ENCODE measurements at regions not wholly inside any gene's neighbourhood (a gene's known extent, or its start where the extent isn't known, plus 50 kb on each side); places are given as distances from the start of the nearest gene placed in this dataset.

- 55 to 70% (median 62%) methylated on average over 4 of the region's 4 CpGs for WGBS, 5 donors
- TF ChIP-seq POLR2A (IDR thresholded peaks at IDR 0.05) (no peak), CTCF (IDR thresholded peaks at IDR 0.05) (no peak), EP300 (IDR thresholded peaks at IDR 0.05) (no peak), POLR2AphosphoS5 (IDR thresholded peaks at IDR 0.05) (no peak)
- Histone ChIP-seq H3K27ac (no peak overlapping the region), H3K36me3 (no peaks in the 10 kb centered on the region), H3K9me3 (no peaks in the 10 kb centered on the region), H3K27me3 (no peaks in the 10 kb centered on the region), H3K4me3 (no peak overlapping the region), H3K4me1 (peaks cover 0 to 21% (median 10%) of the 10 kb centered on the region in 4 donors)
- peak in 1 of 2 donors; percentile 10 for DNase-seq
- intact Hi-C loops (cut with DNase I; ENCODE audit: low total_unique reads): no loop called here
These were observed 150.4 kb upstream of the POU5F2 start for GRCh38 chr5:93891491-93892480.

DNA sequence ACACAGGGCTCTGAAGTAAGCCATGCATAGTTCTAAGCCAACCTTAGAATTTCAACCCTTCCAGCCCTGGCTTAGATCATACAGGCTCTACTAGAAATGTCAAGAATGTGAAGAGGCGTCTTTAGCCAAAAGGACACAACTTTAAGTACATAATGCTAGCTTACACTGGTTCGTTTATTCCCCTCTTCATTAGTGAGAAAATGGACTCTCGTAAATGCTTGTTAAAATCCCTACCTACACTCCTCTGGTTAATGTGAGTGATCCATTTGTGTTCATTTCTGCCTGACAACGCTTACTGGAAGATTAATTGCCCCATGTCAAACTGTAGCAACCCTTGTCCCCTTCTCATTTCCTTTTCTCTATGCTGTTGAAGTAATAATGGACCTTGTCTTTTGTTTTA, 149.3 kb upstream of the POU5F2 start:
- no peaks in the 10 kb centered on the region for H3K36me3 ChIP-seq
- H3K27me3 ChIP-seq: no peaks in the 10 kb centered on the region
- peak overlapping the region in 1 of 5 donors; percentile 4 for H3K27ac ChIP-seq
- TF ChIP-seq CTCF (IDR thresholded peaks at IDR 0.05) (no peak), POLR2AphosphoS5 (IDR thresholded peaks at IDR 0.05) (no peak), POLR2A (IDR thresholded peaks at IDR 0.05) (no peak), EP300 (IDR thresholded peaks at IDR 0.05) (no peak)
- no peak overlapping the region for H3K4me3 ChIP-seq
- H3K4me1 ChIP-seq: peaks cover 0 to 27% (median 11%) of the 10 kb centered on the region in 4 donors
- intact Hi-C loops (cut with DNase I; ENCODE audit: low total_unique reads): no loop called here
- no peaks in the 10 kb centered on the region for H3K9me3 ChIP-seq
- WGBS, 5 donors: 59 to 79% (median 61%) methylated on average over 4 of the region's 4 CpGs
- DNase-seq: peak in 1 of 2 donors; percentile 27

- no peak overlapping the region for H3K4me3 ChIP-seq
- H3K27me3 ChIP-seq: no peaks in the 10 kb centered on the region
- 65 to 93% (median 80%) methylated on average over 1 of the region's 1 CpG for WGBS, 5 donors
- intact Hi-C loops (cut with DNase I; ENCODE audit: low total_unique reads): no loop called here
- peaks cover 0 to 21% (median 10%) of the 10 kb centered on the region in 4 donors for H3K4me1 ChIP-seq
- TF ChIP-seq POLR2AphosphoS5 (IDR thresholded peaks at IDR 0.05): no peak
- H3K27ac ChIP-seq: no peak overlapping the region
- DNase-seq: no peak
- no peaks in the 10 kb centered on the region for H3K36me3 ChIP-seq
- H3K9me3 ChIP-seq: no peaks in the 10 kb centered on the region
These were observed 146.3 kb upstream of the POU5F2 start for GRCh38 chr5:93887678-93888077.

- Histone ChIP-seq H3K4me1 (peaks cover 0 to 19% (median 8%) of the 10 kb centered on the region in 4 donors), H3K27ac (no peak overlapping the region), H3K36me3 (no peaks in the 10 kb centered on the region), H3K4me3 (no peak overlapping the region), H3K9me3 (no peaks in the 10 kb centered on the region), H3K27me3 (no peaks in the 10 kb centered on the region)
- peak in 1 of 2 donors; percentile 6 for DNase-seq
- intact Hi-C loops (cut with DNase I; ENCODE audit: low total_unique reads): no loop called here
- no peak for TF ChIP-seq POLR2AphosphoS5 (IDR thresholded peaks at IDR 0.05)
- no peak for TF ChIP-seq POLR2A (IDR thresholded peaks at IDR 0.05)
- TF ChIP-seq EP300 (IDR thresholded peaks at IDR 0.05): no peak
- TF ChIP-seq CTCF (IDR thresholded peaks at IDR 0.05): no peak
- WGBS, 5 donors: 3 to 26% (median 11%) methylated on average over 1 of the region's 1 CpG
These were observed 145.5 kb upstream of the POU5F2 start for GRCh38 chr5:93886917-93887361.
